NAMALWA (cell line): ENCODE measurements at regions not wholly inside any gene's neighbourhood (a gene's known extent, or its start where the extent isn't known, plus 50 kb on each side); places are given as distances from the start of the nearest gene placed in this dataset.

ENCODE experiments used
- DNase-seq: peaks from one replicate; pipeline ENCODE4 v3.0.0-alpha.2; 2015; ENCODE audit warnings: low spot score

- DNase-seq = no peak
These were observed 678.0 kb upstream of the GRM7 start for GRCh38 chr3:6182909-6183308.

GRCh38 chr3:6189384-6189783 is 671.5 kb upstream of the GRM7 start:
- DNase-seq = no peak

- DNase-seq = peak; percentile 47
These were observed 656.0 kb upstream of the GRM7 start for GRCh38 chr3:6204891-6205290.

- DNase-seq = no peak
These were observed 644.5 kb upstream of the GRM7 start for GRCh38 chr3:6216135-6217026.

- no peak for DNase-seq
These were observed 640.5 kb upstream of the GRM7 start for GRCh38 chr3:6220447-6220846.

GRCh38 chr3:6222069-6222468 is 638.8 kb upstream of the GRM7 start:
- DNase-seq = no peak

GRCh38 chr3:6223572-6223971 is 637.3 kb upstream of the GRM7 start:
- no peak for DNase-seq

GRCh38 chr3:6228958-6229683 is 631.8 kb upstream of the GRM7 start:
- DNase-seq = no peak

- DNase-seq = no peak
These were observed 631.0 kb upstream of the GRM7 start for GRCh38 chr3:6229778-6230410.

- no peak for DNase-seq
These were observed 618.8 kb upstream of the GRM7 start for GRCh38 chr3:6242104-6242503.

GRCh38 chr3:6248528-6248927 is 612.4 kb upstream of the GRM7 start:
- DNase-seq = no peak

GRCh38 chr3:6249679-6250078 is 611.2 kb upstream of the GRM7 start:
- DNase-seq = peak; percentile 18

- DNase-seq = peak; percentile 48
These were observed 610.7 kb upstream of the GRM7 start for GRCh38 chr3:6250167-6250566.

GRCh38 chr3:6251612-6252400 is 609.1 kb upstream of the GRM7 start:
- DNase-seq = no peak

- DNase-seq = no peak
These were observed 606.4 kb upstream of the GRM7 start for GRCh38 chr3:6254490-6254889.

GRCh38 chr3:6255229-6255628 is 605.7 kb upstream of the GRM7 start:
- DNase-seq = no peak

- no peak for DNase-seq
These were observed 600.2 kb upstream of the GRM7 start for GRCh38 chr3:6260551-6261191.

GRCh38 chr3:6262010-6262409 is 598.9 kb upstream of the GRM7 start:
- DNase-seq = no peak

GRCh38 chr3:6264036-6264435 is 596.9 kb upstream of the GRM7 start:
- no peak for DNase-seq

- DNase-seq = no peak
These were observed 596.0 kb upstream of the GRM7 start for GRCh38 chr3:6264906-6265305.

GRCh38 chr3:6266135-6266534 is 594.8 kb upstream of the GRM7 start:
- DNase-seq = no peak

- no peak for DNase-seq
These were observed 587.0 kb upstream of the GRM7 start for GRCh38 chr3:6273878-6274277.
